Non-pigmented ciliary epithelial cell (primary cell): ENCODE measurements at regions not wholly inside any gene's neighbourhood (a gene's known extent, or its start where the extent isn't known, plus 50 kb on each side); places are given as distances from the start of the nearest gene placed in this dataset.

Experiments
- DNase-seq: peaks from one replicate; pipeline ENCODE4 v3.0.0-alpha.2; 2010; ENCODE audit warnings: low read depth

DNA sequence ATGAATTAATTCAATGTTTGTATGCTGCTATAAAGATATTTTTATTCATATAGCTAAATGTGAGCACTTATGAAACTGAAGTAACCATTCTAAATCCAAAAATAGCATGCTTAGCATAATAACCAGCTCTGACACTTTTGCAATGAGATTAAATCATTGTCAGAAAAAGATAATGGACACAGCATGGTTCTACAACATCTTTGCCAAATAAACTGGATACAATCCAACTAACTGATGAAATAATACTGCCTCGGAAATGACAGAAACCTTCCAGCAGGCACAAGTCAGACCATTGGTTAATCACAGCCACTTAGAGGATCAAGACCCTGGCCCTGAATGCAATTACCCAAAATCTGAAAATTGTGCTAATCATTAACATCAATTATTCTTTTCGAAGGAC lies 592.7 kb upstream of the ADGRL4 start:
- DNase-seq = no peak

DNA sequence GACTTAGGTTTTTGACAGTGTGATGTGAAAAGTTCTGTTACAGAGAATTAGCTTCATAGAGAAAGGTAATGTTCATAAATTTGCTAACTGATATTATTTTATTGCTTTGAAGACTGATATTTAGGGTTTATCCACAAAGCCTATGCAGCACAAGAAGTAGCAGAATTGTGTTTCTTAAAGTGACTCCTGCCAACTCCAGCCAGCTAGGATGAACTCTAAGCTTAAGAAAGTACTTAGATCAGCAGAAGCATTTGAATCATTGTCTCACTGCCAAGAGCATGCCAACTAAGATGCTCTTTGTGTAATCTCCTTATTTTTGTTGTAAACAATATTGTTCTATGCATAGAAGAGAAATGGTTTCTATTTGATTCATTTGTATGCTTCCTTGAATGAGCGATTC lies 589.4 kb upstream of the ADGRL4 start:
- no peak for DNase-seq

DNA sequence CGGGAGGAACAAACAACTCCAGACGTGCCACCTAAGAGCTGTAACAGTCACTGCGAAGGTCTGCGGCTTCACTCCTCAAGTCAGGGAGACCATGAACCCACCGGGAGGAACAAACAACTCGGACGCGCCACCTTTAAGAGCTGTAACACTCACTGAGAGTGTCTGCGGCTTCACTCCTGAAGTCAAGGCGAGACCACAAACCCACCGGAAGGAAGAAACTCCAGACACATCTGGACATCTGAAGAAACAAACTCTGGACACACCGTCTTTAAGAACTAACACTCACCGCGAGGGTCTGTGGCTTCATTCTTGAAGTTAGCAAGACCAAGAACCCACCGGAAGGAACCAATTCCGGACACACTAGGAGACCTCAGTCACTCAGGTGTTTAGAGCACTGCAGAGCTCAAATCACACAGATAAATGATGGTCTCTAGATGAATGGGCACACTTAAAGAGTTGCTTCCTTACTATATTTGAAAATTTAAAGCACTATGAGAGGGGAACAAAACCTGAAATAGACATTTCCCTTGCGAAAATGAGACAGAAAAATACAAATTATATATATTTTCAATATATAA lies 587.7 kb upstream of the ADGRL4 start:
- no peak for DNase-seq

DNA sequence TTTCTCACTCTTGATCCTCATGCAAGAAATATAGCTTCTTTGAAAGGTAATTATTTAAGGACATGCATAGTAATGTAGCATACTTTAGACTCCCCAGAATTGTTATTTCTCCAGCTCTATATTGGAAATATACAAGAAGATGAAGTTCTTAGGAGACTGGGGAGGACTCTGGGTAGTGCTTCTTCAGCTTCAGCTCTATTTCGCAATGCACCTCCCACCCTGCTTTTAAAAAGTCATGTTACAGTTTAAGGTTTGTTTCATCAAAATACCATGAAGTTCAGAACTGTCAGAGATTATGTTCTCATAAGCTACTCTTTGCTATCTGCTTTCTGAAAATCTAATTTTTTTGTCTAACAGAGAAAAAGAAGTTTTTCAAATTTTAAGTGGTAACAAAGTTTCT lies 586.2 kb upstream of the ADGRL4 start:
- no peak for DNase-seq

DNA sequence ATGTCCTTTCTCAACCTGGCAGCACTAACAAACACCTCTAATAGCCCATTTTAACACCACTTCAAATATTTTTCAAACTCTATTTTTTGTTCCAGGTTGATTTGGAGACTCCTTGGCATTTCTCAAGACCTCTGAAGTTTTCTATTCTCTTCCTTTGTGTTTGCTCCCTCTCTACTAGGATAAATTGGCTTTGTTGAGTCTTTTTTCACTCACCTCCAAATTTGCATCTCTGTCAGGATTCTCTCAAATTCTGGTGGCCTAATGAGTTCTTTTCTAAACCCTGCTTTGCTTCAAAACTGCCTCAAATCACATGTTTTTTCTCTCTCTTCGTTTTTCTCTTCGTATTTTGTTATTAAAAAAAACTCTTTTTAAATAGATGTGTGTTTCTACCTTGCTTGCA lies 582.2 kb upstream of the ADGRL4 start:
- no peak for DNase-seq

DNA sequence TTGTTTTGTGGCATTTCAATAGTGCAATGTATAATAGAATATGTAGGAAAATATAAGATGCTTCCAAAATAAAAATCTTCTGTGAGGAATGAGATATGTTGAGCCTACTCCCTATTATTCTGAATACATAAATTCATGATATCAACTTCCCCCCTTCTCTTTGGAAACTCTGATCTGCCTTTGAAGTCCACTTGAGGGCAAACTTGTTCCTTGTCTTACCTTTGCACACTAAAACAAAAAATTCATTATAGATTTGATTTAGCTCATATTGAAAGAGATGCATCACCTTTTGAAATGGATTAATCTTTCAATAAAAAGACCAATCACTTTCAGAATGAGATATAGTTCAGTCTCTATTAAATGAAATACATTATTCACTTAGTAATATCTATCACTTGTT lies 580.7 kb upstream of the ADGRL4 start:
- DNase-seq = no peak

DNA sequence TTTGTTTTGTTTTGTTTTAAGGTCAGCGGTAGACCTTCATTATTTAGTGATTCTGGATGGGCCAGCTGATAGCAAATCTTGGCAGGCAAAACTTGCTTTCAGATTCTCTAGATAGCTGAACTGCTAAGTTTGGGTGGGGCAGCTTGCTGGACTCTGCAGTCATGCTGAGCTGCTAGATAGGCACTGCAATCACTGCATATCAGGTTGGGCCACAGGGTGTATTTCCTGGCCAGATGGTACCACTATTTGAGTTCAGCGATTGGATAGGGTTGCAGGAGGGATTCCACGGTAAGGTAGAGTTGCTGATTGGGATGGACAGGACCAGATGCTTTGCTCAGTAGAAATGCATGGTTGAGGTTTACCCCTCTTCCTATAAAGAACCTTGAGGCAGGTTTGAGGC lies 579.3 kb upstream of the ADGRL4 start:
- DNase-seq = no peak

DNA sequence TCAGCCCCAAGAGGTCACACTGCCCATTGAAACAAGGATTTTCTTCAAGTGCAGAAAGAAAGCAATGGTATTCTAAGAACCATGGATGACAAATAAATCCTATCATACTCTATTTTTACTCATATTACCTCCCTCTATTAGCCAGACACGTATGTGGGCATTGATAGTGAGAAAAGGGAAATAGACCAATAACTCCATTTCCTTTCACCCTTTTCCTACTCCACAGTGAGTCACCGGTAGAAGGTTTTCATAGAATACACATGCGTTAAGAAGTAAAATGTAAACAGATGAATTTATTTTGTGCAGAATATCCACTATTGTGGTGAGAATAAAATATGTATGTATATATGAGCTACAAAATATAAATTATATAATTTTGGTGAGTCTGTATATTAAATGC lies 568.9 kb upstream of the ADGRL4 start:
- no peak for DNase-seq

DNA sequence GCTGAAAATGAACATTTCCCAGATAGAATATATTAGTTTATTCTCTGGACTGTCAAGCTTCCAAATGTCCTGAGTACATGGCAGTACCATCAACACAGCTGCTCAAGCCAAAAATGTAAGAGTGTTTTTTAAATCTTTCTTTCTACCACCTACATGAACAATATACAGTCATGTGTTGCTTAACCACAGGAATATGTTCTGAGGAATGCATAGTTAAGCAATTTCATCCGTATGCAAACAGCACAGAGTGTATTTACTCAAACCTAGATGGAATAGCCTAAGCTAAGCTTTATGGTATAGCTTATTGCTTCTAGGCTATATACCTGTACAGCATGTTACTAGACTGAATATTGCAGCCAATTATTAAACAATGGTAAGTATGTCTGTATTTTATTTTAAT lies 561.9 kb upstream of the ADGRL4 start:
- peak; percentile 19 for DNase-seq

DNA sequence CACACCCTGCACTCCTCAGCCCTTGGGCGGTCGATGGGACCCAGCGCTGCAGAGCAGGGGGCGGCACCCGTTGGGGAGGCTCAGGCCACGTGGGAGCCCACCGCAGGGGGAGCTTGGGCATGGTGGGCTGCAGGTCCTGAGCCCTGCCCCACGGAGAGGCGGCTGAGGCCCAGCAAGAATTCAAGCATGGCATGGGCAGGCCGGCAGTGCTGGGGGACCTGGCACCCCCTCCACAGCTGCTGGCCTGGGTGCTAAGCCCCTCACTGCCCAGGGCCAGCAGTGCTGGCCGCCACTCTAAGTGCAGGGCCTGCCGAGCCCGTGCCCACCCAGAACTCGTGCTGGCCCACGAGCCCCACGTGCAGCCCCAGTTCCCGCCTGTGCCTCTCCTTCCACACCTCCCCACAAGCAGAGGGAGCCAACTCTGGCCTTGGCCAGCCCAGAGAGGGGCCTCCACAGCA lies 555.0 kb upstream of the ADGRL4 start:
- no peak for DNase-seq

DNA sequence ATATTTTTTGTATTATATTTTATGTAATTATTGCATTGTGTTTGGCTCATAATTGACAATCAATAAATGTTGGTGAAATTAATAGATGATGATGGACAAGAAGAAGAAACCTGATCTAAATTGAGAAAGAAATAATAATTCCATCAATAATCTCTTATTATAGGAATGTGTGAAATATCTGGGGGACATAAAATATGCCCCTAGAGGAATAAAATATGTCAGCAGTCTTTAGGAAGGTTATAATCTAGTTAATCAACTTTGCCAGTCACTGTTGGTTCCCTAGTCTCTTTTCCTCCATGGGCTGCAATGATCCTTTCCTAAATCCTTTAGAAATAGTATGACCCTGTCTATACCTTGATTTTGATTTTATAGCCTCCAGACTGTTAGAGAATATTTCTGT lies 549.7 kb upstream of the ADGRL4 start:
- no peak for DNase-seq

DNA sequence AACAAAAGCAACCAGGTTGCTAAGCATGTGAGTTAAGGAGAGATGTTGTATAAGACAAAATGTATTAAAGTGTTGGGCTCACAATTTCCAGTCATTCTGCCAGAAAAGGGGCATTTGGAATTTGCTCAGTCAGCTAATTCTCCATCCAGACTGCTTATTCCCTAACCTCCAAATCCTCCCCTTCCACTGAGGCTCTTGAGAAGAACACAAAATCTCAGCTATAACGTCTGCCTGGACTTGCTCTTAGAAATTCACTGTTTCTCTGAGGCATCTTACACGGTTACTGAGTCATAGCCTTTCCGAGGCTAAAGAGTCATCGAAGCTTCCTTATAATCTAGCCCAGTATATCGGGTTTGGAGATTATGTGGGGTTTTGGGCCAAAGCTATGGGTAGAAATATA lies 548.2 kb upstream of the ADGRL4 start:
- DNase-seq = no peak

DNA sequence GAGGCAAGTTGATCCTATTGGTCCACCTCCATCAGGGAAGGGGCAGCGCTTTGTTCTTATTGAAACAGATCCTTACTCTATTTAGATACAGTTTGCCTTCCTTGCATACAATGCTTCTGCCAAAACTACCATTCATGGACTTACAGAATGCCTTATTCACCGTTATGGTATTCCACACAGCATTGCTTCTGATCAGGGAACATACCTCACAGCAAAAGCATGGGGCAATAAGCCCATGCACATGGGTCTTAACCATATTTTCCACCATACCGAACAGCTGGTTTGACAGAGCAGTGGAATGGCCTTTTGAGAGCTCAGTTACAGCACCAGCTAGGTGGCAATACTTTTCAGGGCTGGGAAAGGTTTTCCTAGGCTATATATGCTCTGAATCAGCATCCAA lies 544.8 kb upstream of the ADGRL4 start:
- peak; percentile 6 for DNase-seq

DNA sequence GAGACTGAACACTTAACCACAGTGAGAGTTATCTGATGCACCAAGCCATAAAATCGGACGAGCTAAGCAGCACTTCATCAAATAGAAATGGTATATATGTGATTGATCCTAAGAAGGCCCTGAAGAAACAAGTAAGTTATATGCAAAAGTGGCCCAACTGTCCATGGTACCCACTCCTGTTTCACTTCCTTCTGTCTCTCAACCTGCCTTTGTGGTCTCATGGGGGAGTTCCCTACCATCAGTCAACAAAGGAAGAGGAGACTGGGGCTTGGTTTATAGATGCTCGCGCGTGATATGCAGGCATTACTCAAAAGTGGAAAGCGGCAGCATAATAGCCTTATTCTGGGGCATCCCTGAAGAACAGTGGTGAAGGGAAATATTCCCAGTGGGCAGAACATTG lies 543.9 kb upstream of the ADGRL4 start:
- DNase-seq = no peak

DNA sequence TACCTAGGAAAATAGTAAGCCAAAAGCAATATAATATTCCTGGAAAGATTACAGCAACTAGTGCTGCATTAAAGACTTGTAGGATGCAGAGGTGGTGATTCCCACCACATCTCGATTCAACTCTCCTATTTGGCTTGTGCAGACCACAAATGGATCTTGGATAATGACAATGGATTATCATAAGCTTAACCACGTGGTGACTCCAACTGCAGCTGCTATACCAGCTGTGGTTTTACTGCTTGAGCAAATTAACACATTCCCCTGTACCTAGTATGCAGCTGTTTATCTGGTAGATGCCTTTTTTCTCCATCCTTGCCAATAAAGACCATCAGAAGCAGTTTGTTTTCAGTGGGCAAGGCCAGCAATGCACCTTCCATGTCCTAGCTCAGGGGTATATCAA lies 542.7 kb upstream of the ADGRL4 start:
- DNase-seq = no peak

DNA sequence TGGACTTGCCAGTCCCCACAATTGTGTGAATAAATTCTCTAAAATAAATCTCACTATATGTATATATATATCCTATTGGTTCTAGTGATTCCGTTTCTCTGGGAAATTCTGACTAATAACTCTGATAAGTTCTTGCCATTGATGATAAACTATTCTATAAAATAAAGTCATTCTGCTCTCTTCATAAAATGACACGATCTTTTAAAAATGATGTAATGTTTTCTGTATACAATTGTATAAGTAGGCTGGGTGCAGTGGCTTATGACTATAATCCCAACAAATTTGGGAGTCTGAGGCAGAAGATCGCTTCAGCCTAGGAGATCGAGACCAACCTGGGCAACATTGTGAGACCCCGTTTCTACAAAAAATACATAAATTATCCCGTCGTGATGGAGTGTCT lies 541.0 kb upstream of the ADGRL4 start:
- no peak for DNase-seq

DNA sequence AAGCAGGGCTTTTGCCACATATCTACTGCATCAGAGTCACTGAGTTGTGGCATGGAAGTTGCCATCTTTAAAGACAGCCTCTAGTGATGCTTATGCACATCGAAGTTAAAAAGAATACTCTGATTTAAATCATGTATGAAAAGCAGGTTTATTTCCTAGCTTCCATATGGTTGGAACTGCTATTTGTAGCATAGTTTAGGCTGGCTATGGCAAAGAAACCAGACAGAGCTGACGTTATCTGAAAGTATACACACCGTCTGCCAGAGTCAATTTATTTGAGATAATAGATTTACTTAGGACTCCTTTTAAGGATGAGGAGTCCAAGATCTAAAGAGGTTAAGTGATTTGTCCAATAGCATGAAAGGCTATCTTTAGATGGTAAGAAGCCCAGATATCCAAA lies 536.9 kb upstream of the ADGRL4 start:
- DNase-seq = no peak

DNA sequence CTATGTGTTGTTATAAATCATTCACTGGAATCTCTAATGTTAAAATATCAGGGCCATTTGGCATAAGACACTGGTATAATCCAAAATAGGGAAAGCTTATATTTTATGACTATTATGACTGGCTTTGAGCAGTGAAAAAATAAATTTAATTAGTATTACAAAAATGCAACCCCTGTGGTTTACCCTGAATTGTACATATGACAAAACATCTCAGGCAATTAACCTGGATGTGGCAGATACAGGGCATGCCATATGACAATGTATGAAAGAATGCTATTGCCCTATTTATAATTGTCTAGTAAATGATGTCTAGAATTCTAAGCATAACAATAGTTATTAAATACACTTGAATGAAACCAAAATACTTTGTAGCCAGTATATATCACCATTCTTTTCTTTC lies 532.5 kb upstream of the ADGRL4 start:
- no peak for DNase-seq

DNA sequence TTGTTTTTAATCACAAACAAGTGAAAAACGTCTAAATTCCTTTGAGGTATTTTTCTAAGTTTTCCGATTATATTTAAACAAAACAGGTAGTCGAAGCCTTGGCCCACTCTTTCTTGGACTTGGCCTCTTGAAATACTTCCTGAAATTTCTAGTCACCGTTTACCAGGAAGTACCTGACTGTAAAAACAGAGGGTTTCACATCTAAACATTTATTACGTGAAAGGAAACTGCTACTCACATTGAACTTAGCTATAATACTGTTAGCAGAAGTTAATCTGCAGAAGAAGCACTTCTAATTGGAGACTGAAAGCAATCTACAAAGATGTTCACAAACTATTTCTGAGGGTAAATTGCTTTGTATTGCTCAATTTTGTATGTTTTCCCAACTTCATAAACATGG lies 526.0 kb upstream of the ADGRL4 start:
- DNase-seq = no peak

DNA sequence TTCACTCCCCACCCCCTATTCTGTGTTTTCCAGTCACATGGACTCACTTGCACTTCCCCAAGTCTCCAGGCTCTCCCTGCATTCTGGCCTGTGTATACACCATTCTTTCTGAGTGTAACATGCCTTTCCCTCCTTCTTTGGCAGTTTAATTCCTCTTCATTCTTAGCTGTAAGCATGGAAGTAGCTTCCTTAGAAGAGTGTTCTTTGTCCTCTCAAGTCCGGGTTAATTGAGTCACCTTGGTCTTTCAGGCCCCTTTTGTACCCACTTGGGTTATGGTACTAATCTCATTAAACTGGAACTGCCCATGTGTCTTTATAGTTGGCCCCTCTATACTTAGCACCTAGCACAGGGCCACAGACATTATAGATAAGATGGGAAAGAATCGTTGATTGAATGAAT lies 525.3 kb upstream of the ADGRL4 start:
- no peak for DNase-seq

DNA sequence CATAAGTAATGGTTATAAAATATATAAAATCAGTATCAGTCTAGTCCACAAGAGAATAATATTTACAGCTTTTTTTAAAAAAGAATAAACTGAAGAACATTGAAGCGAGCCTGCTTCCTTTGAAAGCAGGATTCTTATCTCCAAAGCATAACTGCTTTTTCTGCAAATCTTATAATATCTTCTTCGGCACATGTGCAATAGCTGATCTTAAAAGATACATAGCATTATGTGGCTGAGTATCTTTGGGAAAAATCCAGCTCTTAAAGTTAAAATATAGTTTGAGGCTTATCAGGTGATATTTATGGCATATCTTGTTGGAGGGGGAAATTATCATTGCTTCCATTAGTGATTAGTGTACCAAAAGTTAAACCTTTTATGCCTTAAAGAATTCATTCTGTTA lies 523.9 kb upstream of the ADGRL4 start:
- DNase-seq = no peak

DNA sequence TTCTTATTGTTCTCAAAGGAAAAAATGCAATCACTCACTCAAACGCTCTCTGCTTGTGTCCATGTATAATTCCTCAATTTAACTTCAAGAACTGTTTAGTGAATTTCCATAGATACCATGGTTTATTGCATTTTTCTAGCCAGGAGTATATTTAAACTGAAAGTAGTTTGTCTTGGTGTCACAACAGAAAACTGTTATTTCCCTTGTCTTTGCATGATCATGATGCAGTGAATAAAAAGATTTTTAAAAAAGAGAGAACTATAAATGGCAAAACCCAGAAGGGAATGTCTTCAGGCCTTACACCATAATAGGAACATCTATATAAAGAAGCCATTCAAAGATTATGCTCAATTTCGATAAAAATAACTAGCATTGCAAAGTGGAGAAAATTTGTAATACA lies 523.5 kb upstream of the ADGRL4 start:
- DNase-seq = no peak

DNA sequence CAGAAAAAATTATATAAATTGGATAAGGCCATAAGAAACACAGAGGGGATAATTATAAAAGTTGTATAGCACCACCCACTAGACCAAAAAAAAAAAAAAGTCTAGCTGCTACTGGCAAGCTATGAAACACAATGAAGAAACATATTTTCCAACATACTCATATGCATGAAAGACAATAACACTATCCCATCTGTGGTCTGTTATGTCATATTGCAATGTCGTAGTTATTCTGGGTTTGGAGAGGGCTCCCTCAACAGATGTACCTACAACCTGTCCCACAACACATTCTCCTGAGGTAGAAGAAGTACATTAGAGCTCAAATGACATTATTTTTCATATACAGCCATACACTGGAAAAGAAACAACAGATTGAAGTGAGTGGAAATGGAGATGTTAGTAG lies 517.6 kb upstream of the ADGRL4 start:
- DNase-seq = no peak

DNA sequence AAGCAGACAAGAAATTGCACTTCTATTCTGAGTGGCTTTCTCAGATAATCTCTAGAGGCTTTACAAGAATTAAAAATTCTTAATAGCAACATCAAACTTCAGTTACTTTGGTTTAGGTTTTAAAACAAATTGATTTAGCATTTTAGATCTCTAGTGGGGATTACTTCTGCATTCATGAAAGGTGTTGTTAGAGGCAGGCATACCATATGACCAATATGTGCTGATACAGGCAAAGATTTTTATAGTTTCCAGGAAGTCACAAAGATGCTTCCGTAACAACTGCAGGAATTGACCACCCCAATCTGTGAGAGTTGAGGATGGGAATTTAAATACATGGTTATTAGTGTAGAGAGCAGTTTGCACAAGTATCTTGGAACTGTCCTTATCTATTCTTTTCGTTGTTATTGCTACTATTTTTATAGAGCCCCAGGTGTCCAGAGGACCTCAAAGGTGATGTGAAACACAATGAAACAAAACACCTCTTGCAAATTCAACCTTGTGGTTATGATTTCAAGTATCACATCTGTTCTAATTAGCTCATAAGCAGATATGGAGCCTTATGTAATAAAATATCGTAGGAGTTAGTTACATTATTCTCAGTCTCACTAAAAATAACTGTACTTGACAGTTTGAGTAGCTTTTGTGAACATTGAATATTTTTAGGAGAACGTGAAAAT lies 512.7 kb upstream of the ADGRL4 start:
- DNase-seq = no peak
